ENCODE measurements at regions not wholly inside any gene's neighbourhood (a gene's known extent, or its start where the extent isn't known, plus 50 kb on each side); places are given as distances from the start of the nearest gene placed in this dataset.
"Not testable (repeated sequence)": the region's sequence is repeated elsewhere in the genome, so short reads cannot be mapped to it uniquely, and the experiment has no call there.

DNA sequence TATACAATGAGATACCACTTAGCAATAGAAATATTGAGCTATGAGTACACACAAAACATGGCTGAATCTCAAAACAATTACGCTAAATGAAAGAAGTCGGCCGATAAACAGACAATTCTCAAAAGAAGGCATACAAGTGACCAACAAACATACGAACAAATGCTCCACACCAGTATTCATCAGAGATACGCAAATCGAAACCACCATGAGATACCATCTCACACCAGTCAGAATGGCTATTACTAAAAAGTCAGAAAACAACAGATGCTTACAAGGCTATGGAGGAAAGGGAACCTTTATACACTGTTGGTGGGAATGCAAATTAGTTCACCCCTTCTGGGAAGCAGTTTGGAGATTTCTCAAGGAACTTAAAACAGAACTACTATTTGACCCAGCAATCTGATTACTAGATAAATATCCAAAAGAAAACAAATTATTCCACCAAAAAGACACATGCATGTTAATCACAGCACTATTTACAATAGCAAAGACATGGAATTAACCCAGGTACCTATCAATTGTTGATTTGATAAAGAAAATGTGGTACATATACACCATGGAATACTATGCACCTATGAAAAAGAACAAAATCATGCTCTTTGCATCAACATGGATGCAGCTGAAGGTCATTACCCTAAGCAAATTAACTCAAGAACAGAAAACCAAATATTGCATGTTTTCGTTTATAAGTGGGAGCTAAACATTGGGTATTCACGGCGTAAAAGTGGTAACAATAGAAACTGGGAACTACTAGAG lies 90.9 kb upstream of the GRAMD1B start:
- WGBS = 93% methylated on average over 9 of the region's 9 CpGs
- H3K9me3 ChIP-seq = no peaks in the 10 kb centered on the region
- peaks cover 0 to 8% (median 0%) of the 10 kb centered on the region in 4 donors for H3K27me3 ChIP-seq

GRCh38 chr11:123338266-123338800 lies 91.7 kb upstream of the GRAMD1B start:
- no peaks in the 10 kb centered on the region for H3K4me1 ChIP-seq
- no peak overlapping the region for H3K27ac ChIP-seq (replicated peaks in 1 of 4)
- no peak overlapping the region for H3K4me3 ChIP-seq
- H3K9me3 ChIP-seq = no peaks in the 10 kb centered on the region
- DNase-seq (ENCODE audit: extremely low spot score) = no peak
- WGBS = 92% methylated on average over 6 of the region's 6 CpGs
- H3K36me3 ChIP-seq = no peaks in the 10 kb centered on the region
- TF ChIP-seq POLR2AphosphoS5 (IDR thresholded peaks at IDR 0.05) = no peak
- TF ChIP-seq POLR2A (IDR thresholded peaks at IDR 0.05; ENCODE audit: low read depth) = no peak
- TF ChIP-seq, protein P1, sequence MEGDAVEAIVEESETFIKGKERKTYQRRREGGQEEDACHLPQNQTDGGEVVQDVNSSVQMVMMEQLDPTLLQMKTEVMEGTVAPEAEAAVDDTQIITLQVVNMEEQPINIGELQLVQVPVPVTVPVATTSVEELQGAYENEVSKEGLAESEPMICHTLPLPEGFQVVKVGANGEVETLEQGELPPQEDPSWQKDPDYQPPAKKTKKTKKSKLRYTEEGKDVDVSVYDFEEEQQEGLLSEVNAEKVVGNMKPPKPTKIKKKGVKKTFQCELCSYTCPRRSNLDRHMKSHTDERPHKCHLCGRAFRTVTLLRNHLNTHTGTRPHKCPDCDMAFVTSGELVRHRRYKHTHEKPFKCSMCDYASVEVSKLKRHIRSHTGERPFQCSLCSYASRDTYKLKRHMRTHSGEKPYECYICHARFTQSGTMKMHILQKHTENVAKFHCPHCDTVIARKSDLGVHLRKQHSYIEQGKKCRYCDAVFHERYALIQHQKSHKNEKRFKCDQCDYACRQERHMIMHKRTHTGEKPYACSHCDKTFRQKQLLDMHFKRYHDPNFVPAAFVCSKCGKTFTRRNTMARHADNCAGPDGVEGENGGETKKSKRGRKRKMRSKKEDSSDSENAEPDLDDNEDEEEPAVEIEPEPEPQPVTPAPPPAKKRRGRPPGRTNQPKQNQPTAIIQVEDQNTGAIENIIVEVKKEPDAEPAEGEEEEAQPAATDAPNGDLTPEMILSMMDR (IDR thresholded peaks at IDR 0.05) = no peak
- no peak for TF ChIP-seq EP300 (IDR thresholded peaks at IDR 0.05)
- intact Hi-C loops (cut with DNase I) = no loop called here
- H3K27me3 ChIP-seq = peaks cover 0 to 8% (median 0%) of the 10 kb centered on the region in 4 donors

More for the DNA sequence above, 90.9 kb upstream of the GRAMD1B start:
- intact Hi-C loops (cut with DNase I) = no loop called here
- DNase-seq (ENCODE audit: extremely low spot score) = no peak
- H3K4me3 ChIP-seq = no peak overlapping the region
- no peak overlapping the region for H3K27ac ChIP-seq (replicated peaks in 1 of 4)
- H3K36me3 ChIP-seq = no peaks in the 10 kb centered on the region
- no peaks in the 10 kb centered on the region for H3K4me1 ChIP-seq
- TF ChIP-seq, protein P1 (IDR thresholded peaks at IDR 0.05) = no peak
- TF ChIP-seq EP300 (IDR thresholded peaks at IDR 0.05) (no peak), POLR2AphosphoS5 (IDR thresholded peaks at IDR 0.05) (no peak)

DNA sequence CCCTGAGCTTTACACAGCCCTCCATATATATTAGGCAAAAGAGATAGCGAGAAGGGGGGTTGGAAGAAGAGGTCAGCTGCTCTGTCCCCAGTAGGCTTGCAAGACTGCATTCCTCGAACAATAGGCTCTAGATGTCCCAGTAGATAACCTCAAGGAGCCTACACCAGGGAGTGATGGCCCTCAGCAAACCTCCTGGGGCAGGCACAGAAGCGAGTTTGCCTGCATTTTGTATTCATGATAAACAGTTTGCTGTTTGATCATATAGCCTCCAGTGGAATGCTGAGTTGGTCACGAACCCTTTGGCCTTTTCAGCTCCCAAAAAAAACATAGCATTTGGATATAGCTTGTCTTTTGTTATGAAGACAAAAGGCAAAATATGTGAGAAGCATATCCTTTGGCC lies 95.1 kb upstream of the GRAMD1B start:
- WGBS = 90% methylated on average over 4 of the region's 4 CpGs
- DNase-seq (ENCODE audit: extremely low spot score) = no peak
- TF ChIP-seq, protein P1 (IDR thresholded peaks at IDR 0.05) = no peak
- TF ChIP-seq POLR2A (IDR thresholded peaks at IDR 0.05; ENCODE audit: low read depth) (no peak), POLR2AphosphoS5 (IDR thresholded peaks at IDR 0.05) (no peak), EP300 (IDR thresholded peaks at IDR 0.05) (no peak)
- H3K27ac ChIP-seq (replicated peaks in 1 of 4) = no peak overlapping the region
- H3K4me1 ChIP-seq = peaks cover 0 to 11% (median 0%) of the 10 kb centered on the region in 4 donors
- H3K9me3 ChIP-seq = no peaks in the 10 kb centered on the region
- H3K4me3 ChIP-seq = no peak overlapping the region
- intact Hi-C loops (cut with DNase I) = no loop called here
- no peaks in the 10 kb centered on the region for H3K36me3 ChIP-seq
- peaks cover 0 to 8% (median 0%) of the 10 kb centered on the region in 4 donors for H3K27me3 ChIP-seq

GRCh38 chr11:123332577-123332976 lies 97.5 kb upstream of the GRAMD1B start:
- DNase-seq (ENCODE audit: extremely low spot score); H3K4me3 ChIP-seq; H3K27ac ChIP-seq (replicated peaks in 1 of 4); H3K9me3 ChIP-seq; H3K36me3 ChIP-seq; H3K27me3 ChIP-seq; intact Hi-C loops (cut with DNase I): not testable (repeated sequence)
- peaks cover 0 to 11% (median 0%) of the 10 kb centered on the region in 4 donors for H3K4me1 ChIP-seq
- WGBS = 100% methylated on average over 1 of the region's 1 CpG

DNA sequence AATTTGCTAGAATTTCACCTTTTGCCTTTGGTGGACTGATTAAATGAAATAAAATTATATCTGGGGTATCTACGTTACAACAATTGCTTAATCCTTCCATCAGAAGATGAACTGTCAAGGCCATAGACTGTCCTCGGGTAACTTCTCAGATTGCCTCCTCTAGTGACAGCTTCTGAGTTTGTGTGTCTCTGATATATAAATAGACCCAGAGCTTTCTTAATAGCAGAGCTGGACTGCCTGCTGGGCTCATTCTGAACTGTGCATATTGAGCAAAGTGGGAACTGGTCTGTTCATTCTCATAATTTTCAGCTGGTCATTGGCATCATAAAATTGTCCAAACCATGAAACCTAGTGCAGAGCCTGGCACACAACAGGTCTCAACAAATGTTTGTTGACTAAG lies 99.1 kb upstream of the GRAMD1B start:
- 68% methylated on average over 2 of the region's 2 CpGs for WGBS
- Histone ChIP-seq H3K4me1 (peaks cover 0 to 11% (median 0%) of the 10 kb centered on the region in 4 donors), H3K9me3 (no peaks in the 10 kb centered on the region), H3K36me3 (no peaks in the 10 kb centered on the region), H3K27me3 (peaks cover 0 to 8% (median 0%) of the 10 kb centered on the region in 4 donors), H3K27ac (replicated peaks in 1 of 4) (no peak overlapping the region), H3K4me3 (no peak overlapping the region)
- intact Hi-C loops (cut with DNase I) = no loop called here
- no peak for DNase-seq (ENCODE audit: extremely low spot score)
- TF ChIP-seq, protein P1 (IDR thresholded peaks at IDR 0.05) = no peak
- TF ChIP-seq EP300 (IDR thresholded peaks at IDR 0.05) = no peak
- TF ChIP-seq POLR2A (IDR thresholded peaks at IDR 0.05; ENCODE audit: low read depth) = no peak
- TF ChIP-seq POLR2AphosphoS5 (IDR thresholded peaks at IDR 0.05) = no peak

All from esophagus muscularis mucosa (tissue), 4 donors.